CD4-positive, alpha-beta T cell treated with Interleukin-2 at 100 ng/mL for 4 hours (primary cell): ENCODE measurements at regions not wholly inside any gene's neighbourhood (a gene's known extent, or its start where the extent isn't known, plus 50 kb on each side); places are given as distances from the start of the nearest gene placed in this dataset.

Source experiments
- DNase-seq: peaks from one replicate; pipeline ENCODE4 v3.0.0-alpha.2; 2020; ENCODE audit warnings: low spot score

GRCh38 chr20:16946097-16946496, 197.9 kb downstream of the OTOR start:
- DNase-seq: no peak

- DNase-seq: no peak
These were observed 199.3 kb downstream of the OTOR start for GRCh38 chr20:16947479-16947878.

- no peak for DNase-seq
These were observed 203.7 kb downstream of the OTOR start for GRCh38 chr20:16951876-16952275.

- no peak for DNase-seq
These were observed 204.8 kb downstream of the OTOR start for GRCh38 chr20:16952965-16953364.

- DNase-seq: no peak
These were observed 205.7 kb downstream of the OTOR start for GRCh38 chr20:16953858-16954257.

- DNase-seq: no peak
These were observed 207.3 kb downstream of the OTOR start for GRCh38 chr20:16955462-16955861.

GRCh38 chr20:16955971-16956370, 207.8 kb downstream of the OTOR start:
- DNase-seq: no peak

GRCh38 chr20:16965401-16965800, 217.2 kb downstream of the OTOR start:
- no peak for DNase-seq

- no peak for DNase-seq
These were observed 218.2 kb downstream of the OTOR start for GRCh38 chr20:16966276-16966880.

- no peak for DNase-seq
These were observed 219.9 kb downstream of the OTOR start for GRCh38 chr20:16968099-16968498.

- DNase-seq: no peak
These were observed 222.6 kb downstream of the OTOR start for GRCh38 chr20:16970776-16971175.

- DNase-seq: no peak
These were observed 226.1 kb downstream of the OTOR start for GRCh38 chr20:16974080-16974854.

- DNase-seq: no peak
These were observed 226.7 kb downstream of the OTOR start for GRCh38 chr20:16974855-16975162.

- DNase-seq: no peak
These were observed 227.5 kb downstream of the OTOR start for GRCh38 chr20:16975682-16976081.

- no peak for DNase-seq
These were observed 230.3 kb downstream of the OTOR start for GRCh38 chr20:16978497-16978896.

- no peak for DNase-seq
These were observed 234.1 kb downstream of the OTOR start for GRCh38 chr20:16982091-16982726.

- DNase-seq: no peak
These were observed 236.3 kb downstream of the OTOR start for GRCh38 chr20:16984481-16984880.

GRCh38 chr20:17003170-17003870, 223.5 kb upstream of the PCSK2 start:
- no peak for DNase-seq

- DNase-seq: no peak
These were observed 216.7 kb upstream of the PCSK2 start for GRCh38 chr20:17010181-17010580.

GRCh38 chr20:17012546-17013226, 214.2 kb upstream of the PCSK2 start:
- DNase-seq: no peak

- no peak for DNase-seq
These were observed 212.6 kb upstream of the PCSK2 start for GRCh38 chr20:17014217-17014616.

GRCh38 chr20:17014756-17015366, 212.0 kb upstream of the PCSK2 start:
- no peak for DNase-seq
